ENCODE measurements at regions not wholly inside any gene's neighbourhood (a gene's known extent, or its start where the extent isn't known, plus 50 kb on each side); places are given as distances from the start of the nearest gene placed in this dataset.
"Not testable (repeated sequence)": the region's sequence is repeated elsewhere in the genome, so short reads cannot be mapped to it uniquely, and the experiment has no call there.

DNA sequence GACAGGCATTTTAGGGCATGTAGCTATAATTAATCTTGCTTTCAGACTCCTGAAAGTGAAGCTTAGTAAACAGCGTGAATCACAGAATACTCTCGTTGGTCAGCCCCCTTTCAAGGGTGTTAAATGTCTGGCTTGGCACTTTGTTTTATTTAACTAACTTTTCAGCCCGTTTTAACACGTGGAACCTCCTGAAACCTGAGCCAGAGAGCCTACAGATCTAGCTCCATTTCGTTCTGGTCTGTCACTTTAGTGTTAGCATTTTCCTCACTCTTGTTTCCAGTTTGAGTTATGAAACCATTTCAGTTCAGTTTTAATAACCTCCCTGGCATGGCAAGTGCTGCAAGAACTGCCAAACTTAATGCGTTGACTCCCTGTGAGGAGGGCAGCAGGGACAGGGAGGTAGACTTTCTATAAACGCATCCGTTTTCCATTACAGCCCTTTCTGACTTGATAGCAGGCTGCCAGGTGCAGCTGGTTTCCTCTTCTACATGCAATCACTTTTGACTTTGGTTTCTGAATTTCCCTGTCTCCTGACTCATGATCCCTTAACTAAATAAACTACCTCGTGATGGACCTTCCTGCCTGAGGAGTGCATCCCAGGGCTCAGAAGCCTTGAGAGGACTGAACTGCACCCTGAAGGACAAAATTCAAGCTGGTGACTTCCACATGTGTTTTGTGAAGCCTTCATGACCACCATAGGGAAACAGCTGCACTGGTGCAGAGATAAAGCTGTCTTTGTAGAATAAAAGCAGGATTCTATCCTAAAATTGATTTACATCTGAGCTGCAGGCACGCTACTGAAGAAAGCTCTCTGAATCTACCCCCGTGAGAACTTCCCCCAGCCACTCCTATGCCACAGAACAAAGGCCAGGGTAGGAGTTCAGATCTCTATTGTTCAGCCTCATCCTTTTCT, 192.6 kb downstream of the DLEU7 start:
- no peak for DNase-seq

DNA sequence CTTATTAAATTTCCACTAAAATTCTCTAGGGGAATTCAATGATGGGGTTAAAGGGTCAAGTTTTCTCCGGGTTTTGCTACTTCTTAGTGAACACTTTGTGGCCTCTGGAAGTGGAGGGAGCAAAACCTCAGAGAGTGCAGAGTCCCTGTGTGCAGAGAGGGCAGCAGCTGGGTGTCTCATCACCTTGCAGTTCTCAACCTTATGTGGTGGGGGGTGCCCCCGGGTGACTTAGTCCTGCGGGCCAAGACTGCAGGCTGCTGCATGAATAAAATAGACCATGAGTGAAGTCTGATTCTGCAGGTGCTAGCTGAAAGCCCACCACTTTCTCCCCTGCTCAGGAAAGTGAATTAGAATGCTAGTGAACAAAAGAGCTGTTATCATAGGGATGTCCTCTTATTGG, 191.6 kb downstream of the DLEU7 start:
- DNase-seq, result no peak

DNA sequence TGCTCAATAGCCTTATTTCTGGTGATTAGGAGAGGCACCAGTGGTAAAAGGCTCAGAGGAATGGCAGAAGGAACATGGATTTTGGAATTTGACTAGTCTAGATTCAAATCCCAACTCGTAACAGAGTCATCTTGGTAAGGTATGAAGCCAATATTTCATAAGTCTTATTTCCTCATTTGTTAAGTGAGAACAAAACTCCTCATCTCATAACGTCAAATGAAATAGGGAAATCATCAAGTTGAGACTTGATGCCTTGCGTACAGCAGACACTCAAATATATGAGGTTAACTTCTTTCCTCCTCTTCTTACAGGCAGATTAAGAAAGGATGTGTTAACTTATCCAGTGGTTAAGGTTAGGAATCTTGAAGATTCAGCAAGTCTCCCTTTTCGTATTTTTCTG, 189.2 kb downstream of the DLEU7 start:
- no peak for DNase-seq

DNA sequence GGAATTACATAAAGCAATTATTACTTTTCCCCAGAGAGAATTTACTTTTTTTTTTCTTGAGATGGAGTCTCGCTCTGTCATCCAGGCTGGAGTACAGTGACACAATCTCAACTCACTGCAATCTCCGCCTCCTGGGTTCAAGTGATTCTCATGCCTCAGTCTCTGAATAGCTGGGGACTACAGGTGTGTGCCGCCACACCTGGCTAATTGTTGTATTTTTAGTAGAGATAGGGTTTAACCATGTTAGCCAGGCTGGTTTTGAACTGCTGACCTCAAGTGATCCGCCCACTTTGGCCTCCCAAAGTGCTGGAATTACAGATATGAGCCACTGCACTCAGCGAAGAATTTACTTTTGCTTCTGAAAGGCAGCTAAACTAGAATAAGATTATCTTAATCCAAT, 181.6 kb downstream of the DLEU7 start:
- DNase-seq, result not testable (repeated sequence)

DNA sequence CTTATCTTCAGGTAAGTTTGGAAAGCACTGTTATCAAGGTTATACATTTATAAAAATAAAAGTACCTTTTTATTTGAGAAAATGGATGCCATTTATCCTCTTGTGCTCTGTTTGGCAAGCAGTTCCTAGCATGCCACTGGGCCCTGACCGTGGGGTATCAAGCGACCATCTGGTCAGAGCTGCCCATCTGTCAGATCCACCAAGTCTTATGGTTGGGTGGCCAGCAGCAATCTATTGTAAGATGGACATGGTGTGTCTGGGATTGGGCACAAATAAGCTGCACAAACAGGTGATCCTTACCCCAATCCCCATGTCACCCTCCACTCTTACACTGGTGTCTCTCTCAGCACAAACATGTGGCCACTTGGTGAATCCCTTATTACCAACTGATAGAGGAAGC, 178.5 kb downstream of the DLEU7 start:
- DNase-seq, result no peak

DNA sequence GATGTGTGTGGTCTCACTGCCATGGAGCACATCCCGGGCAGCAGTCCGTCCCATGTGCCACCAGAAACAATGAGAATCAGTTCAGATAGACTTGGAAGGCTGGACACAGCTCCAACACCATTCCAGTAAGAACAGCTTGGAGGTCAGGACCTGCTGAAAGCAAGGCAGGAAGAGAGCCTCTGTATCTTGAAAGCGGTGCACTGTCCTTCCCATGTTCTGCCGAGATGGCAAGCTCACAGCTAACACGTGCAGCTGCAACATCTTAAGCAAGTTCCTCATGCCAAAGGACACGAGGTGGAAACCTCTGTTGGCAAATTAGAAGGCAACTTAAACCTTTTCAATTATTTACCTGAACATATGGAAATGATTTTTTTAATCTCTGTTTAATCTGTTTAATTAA, 175.4 kb downstream of the DLEU7 start:
- DNase-seq, result no peak

DNA sequence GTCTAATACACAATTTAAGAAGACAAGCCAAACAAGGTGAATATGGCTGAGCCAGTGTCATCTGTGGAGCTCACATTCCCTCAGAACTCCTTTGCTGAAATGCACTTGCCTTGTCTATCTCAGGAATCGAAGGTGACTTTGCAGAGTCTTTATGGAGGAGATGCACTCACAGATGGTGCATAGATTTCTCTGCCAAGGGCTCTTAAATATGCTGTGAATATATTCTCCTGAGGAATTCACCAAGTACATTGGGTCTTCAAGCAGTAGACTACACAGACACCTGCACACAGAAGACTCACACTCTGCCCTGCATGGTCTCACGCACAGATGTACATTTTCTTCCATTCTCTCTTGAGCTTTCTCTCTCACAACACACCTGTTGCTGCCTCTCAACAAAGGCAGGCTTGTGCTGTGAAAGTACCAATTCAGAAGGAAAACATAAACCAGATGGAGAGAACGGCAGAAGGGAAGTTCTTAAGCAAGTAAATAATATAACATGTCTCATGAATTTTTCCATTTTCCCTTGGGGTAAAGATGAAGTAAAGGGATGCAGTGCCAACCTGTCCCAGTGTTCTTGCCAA, 174.7 kb downstream of the DLEU7 start:
- DNase-seq, result no peak

DNA sequence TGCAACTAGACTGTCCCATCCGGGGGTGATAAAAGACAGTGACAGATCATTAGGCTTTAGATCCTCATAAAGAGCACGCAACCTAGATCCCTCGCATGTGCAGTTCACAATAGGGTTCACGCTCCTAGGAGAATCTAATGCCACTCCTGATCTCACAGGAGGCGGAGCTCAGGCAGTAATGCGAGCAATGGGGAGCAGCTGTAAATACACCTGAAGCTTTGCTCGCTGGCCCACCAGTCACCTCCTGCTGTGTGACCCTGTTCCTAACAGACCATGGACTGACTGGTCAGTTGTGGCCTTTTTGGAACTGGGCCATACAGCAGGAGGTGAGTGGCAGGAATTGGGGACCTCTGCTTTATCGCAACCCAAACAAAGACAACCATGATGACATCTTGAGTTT, 173.2 kb downstream of the DLEU7 start:
- no peak for DNase-seq

DNA sequence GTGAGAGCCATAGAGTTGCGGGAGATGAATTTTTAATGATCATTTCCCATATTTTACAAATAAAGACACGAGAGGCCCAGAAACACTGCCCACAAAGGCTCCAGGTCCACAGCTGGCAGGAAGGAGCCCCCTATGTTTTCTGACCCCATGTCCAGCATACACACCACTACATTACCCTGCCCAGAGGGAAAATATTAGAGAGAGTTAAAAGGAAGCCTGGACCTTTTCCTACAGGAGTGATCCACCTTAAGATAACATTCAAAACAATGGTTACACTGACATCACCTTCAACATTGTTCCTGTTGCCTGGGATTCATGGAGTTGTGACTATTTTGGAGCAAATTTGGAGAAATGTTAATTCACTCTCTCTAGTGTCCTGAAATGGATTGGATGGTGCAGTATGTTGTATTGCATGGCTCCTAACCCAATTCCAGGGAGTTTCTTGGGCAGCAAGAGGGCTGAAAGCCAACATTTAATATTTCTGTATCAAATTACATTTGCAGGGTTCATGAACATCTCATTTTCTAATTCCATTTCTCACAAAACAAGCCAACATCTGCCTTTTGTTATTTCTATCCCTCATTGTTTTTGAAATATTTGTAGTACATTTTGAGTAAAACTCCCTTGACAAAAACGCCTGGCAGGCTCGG, 172.5 kb downstream of the DLEU7 start:
- peak; percentile 41 for DNase-seq

DNA sequence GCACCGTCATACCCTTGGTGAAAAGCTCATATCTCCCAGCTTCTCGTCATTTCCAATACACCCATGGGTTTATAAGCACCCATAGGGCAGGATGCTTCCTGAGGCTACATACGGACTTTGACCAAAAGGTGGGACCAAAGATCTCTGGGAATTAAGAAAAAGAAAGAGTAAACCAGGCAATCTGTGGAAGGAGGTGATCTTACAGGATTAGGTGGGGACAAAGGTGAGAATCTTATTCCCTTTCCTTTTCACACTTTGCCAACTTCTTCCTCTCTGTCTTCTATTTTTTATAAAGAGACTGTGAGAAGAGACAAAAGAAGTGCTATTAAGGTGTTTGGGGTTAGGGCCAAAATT, 172.0 kb downstream of the DLEU7 start:
- no peak for DNase-seq

DNA sequence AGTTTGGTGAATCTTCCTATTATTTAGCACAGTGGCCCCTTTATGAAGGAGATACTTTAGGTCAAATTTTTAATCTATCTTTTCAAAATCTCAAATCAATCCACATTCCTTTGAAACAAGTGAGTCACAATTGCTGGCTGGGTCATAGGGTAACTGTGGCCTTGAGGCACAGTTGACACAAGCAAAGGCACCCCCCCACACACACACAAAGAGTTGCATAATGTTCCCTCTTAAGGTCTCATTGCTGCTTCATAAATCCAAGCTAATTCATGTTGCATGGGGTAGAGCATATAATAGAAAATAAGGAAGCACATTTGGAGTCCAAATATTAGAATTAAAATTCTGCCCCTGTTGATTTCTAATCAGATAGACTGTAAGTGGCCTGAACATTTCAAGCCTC, 171.5 kb downstream of the DLEU7 start:
- peak; percentile 35 for DNase-seq

DNA sequence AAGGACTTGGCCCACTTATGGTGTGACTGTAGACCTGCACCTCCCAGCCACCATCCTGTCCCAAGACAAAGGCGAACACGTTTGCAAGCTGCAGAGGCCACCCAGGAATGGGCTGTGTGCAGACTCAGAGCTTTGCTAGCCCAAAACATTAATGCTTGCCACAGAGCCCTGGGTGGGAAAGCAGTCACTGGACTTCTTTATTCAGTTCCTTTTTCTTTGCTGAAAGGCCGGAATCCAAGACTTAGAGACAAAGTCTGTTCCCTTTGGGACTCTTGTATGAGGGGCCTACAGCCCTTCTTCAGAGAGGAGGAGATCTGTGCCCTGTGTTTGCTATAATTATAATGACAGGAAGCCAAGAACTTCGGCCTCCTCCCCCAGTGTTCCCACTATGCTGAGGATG, 167.8 kb downstream of the DLEU7 start:
- DNase-seq, result no peak

DNA sequence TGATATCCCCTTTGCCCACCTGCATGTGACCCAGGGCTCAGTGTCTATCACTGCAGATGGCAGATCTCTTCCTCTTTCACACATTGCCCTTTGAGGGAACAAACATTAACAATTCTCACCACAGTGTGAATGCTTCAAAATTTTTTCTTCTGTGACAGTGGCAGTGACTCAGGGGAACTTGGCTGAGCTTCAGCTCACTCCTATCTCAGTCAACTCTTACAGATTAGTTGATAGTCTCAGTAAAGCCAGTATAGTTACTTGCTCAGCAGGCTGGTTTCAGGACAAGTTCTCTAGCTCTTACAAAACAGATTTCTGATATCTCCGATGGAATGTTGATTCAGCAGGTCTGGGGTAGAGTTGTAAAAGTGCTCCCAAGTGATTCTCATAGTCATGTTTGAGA, 166.9 kb downstream of the DLEU7 start:
- peak; percentile 86 for DNase-seq

DNA sequence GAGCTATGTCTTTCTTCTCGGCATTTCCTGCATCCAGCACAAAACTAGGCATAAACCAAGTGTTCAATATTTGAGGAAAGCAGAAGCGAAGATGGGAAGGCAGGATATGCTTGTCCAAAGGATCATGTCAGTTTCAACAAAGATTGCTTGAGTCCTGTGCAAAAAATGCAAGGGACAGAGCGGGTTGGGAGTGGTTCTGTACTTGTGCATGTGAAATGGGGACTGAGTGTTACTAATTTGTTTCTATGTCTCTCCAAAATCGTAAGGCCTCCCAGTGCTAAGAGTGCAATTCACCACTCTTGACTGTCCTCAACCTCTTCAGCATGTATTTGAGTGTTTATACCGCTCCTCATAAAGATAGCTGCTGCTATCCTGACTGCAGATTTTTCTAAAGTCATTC, 166.2 kb downstream of the DLEU7 start:
- no peak for DNase-seq

DNA sequence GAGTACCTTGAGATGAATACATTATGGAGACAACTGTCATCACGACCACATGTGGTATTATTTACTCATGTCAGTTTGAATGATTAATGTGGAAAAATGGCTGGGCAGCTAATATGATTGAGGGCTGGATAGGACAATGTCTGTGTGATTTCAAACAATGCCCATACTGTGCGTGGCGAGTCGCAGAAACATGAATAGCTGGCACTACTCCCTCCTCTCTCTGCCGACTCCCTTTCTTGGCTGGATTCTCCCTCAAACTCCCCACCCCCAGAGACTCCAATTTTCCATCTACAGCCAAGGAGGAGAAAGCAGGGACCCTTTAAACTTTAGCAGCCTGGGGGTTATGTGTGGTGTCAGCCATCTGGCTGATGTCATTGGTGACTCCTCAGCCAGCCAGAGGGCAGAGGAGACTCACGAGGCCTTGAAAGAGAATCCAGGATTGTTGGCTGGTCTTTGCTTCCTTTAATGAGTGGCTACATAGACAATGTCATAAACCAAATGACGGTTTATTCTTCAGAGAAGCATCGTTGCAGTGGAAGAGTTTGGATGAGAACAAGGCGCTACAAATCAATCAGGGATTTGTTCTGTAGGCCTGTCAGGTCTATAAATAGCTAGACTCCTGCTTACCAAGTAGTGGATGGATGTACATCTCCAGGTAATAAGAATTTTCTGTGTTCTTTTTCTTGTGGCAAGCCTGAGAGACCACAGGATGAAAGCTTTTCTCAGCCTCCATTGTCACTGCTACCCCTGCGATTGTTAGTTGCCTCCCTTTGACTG, 165.6 kb downstream of the DLEU7 start:
- DNase-seq, result peak; percentile 74

DNA sequence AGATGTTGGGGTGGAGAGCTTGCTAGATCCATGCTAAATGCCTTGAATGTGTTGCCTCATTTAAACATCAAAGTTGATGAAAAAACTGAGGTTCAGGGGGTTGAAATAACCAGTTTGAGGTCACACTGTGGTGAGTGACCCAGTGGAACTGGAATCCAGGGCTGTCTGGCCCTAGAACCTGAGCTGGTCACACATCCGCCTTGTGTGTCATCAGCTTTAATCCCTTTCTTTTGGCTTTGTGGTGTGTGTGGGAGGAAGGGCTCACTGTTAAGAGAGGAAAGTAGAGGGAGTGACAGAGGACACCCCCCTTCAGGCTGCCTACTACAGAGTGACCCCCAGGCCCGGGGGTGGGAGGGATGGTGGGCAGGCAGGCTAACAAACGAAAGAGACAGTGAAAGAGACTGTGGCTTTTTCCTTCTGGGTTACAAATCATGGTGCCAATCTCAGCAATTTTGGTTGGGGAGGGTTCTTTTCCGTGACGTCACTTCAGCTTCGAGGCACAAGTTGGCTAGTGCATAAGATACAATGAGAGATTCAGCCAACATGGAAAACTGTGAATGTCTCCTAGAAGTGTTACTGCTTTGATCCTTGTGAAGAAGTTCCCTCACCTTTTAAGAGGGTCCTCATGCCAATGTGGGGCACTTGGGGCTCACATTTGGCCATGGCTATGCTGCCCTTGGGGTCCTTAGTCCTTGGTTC, 164.9 kb downstream of the DLEU7 start:
- DNase-seq, result peak; percentile 97

DNA sequence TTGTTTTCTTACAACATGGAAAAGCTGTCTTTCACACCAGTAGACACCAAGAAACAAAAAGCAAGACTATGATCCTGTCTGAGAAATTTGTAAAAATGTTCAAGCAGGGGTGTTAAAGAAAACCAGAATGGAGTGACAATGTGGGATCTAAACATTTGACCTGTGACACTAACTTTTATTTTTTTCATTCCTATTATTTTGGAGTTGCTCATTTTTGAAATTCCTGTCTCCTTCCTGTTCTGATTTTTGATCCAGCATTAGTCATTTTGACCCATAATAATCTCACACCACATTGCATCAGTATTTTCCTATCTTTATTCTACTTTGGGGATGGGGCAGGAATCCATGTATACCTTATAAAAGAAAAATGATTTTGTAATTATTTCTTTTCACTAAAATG, 164.2 kb downstream of the DLEU7 start:
- DNase-seq, result peak; percentile 87

DNA sequence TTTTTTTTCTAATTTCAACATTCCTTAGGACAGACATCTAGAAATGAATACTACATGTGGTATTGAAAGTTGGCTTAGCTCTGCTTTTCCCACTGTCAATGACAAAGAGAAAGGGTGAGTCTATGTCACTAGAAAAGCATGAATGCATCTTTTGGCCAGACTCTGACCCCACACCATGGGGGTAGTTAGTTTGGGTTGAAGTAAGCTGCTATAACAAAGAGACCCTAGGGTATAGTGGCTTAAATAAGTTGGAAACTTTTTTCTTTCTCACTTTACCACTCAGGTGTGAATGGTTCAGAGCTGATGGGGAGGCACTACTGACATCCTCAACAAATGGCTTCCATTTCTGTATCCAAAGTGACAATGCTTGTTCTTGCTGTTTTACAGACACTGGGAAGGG, 161.5 kb downstream of the DLEU7 start:
- peak; percentile 50 for DNase-seq

DNA sequence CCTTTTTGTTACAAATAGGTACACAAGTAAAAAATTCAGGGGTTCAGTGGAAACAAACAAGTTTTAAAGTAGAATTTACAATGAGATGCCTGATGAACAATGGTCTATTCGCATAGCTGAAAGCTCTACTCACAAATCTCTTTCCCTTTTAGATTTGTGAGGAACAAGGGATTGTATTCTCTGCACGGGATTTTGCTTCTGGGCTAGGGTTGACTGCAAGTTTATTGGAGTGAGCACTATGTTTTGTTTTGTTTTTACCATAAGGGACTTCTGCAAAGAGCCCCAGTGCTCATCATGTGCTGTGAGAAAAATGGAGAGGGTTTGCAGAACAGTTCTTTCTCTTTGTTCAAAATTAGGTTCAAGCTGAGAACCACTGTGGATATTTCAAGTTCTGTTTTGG, 160.5 kb downstream of the DLEU7 start:
- no peak for DNase-seq

DNA sequence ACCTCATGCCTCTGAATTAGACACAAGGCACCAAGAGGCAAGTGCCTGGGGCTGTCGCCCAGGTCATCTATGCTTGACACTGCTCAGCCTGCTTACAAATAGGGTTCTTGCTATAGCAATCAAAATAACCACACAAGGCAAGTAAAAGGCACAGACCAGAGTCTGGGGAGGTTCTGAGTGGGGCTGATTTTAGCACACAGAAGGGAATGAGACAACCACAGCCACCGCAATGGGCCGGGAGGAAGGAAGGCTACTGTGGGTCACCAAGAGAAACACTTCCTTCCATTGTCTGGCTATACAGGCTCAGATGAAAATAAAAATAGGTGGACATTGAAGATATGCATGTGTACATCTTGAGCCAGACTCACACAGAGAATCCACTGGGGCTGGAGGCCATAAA, 159.1 kb downstream of the DLEU7 start:
- DNase-seq, result no peak

DNA sequence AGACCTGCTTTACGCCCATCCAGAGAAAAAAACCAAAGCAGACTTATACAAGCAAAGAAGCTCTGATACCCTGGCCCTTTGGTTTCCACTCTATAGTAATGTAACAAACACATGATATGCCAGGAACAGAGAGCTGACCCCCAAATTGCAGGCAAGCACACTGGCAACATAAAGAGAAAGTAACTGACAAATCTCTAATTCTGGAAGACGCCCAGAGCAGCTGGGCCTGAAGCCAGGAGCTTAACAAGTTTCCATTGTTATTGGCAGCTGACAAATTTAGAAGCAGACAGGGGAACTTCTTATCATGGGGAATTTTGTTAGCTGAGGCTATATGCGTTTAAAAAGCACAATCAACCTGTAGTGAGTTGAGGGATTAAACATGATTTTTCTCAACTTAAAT, 158.0 kb downstream of the DLEU7 start:
- DNase-seq, result peak; percentile 73

DNA sequence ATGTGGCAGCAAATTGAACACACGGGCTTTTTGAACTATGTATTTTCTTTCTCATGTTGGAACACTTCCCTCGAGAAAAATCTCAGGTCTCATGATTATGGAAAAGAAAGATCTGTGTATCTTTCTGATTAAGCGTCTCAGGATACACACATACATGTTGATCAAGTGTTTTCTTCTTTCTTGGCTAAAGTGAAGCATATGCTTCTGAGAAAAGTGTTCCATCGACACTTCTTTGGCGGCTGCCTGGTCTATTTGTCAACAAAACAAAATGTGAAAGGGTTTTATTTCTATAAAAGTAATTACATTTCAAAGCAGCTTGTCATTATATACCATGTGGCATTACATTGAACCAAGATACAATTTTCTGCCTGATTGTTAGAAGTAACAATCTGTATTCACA, 157.5 kb downstream of the DLEU7 start:
- no peak for DNase-seq

DNA sequence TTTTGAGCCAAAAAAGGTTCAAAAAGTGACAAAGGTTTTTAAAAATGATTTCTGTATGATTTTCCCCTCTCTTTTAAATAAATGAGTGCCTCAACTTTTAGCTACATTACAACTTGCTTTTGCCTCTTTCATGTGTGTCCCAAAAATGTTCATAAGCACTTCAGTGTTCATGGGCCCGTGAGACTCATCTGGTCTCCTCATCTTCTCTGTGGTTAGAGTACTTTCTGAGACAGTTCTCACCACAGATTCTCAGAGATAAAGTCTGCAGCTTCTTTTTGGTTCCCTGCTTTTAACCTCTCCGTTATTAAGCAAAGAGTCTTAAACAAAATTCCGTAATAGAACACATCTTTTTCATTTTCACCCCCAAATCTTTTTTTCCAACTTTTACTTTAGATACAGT, 156.9 kb downstream of the DLEU7 start:
- DNase-seq, result no peak
